ENCODE measurements at regions not wholly inside any gene's neighbourhood (a gene's known extent, or its start where the extent isn't known, plus 50 kb on each side); places are given as distances from the start of the nearest gene placed in this dataset.

- H3K4me1 ChIP-seq: no peaks in the 10 kb centered on the region
- no peaks in the 10 kb centered on the region for H3K36me3 ChIP-seq
- TF ChIP-seq POLR2A (IDR thresholded peaks at IDR 0.05): no peak
- TF ChIP-seq CTCF (IDR thresholded peaks at IDR 0.05): no peak
- H3K9me3 ChIP-seq: no peaks in the 10 kb centered on the region
- no peak overlapping the region for H3K27ac ChIP-seq
- no peak for DNase-seq
- H3K27me3 ChIP-seq: no peaks in the 10 kb centered on the region
- no peak overlapping the region for H3K4me3 ChIP-seq
These were observed 571.6 kb downstream of the SH2D4B start for GRCh38 chr10:81109200-81109752.

- Histone ChIP-seq H3K4me3 (no peak overlapping the region), H3K27me3 (no peaks in the 10 kb centered on the region), H3K36me3 (no peaks in the 10 kb centered on the region), H3K27ac (no peak overlapping the region), H3K4me1 (no peaks in the 10 kb centered on the region), H3K9me3 (no peaks in the 10 kb centered on the region)
- no peak for TF ChIP-seq POLR2A (IDR thresholded peaks at IDR 0.05)
- no peak for TF ChIP-seq CTCF (IDR thresholded peaks at IDR 0.05)
- no peak for DNase-seq
These were observed 578.5 kb downstream of the SH2D4B start for GRCh38 chr10:81116201-81116600.

DNA sequence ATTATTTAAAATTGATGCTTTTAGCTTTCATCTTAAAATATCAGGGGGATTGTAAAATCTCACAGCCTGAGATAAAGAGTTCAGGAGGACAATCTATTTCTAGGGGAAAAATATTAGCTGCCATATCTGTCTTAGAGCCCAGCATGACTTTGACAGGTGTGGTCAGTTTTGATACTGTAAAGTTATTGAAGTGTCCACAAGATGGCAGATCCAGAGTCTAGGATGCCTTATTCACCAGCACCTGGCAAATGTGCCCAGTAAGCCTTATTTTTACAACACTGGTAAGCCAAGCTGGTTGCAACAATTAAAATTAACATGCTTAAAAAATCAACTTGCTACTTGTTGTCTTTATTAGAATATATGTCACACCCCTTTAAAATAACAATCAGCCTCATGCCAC, 579.3 kb downstream of the SH2D4B start:
- no peaks in the 10 kb centered on the region for H3K36me3 ChIP-seq
- no peak for TF ChIP-seq CTCF (IDR thresholded peaks at IDR 0.05)
- TF ChIP-seq POLR2A (IDR thresholded peaks at IDR 0.05): no peak
- H3K27ac ChIP-seq: no peak overlapping the region
- H3K4me1 ChIP-seq: no peaks in the 10 kb centered on the region
- H3K27me3 ChIP-seq: no peaks in the 10 kb centered on the region
- no peaks in the 10 kb centered on the region for H3K9me3 ChIP-seq
- DNase-seq: no peak
- H3K4me3 ChIP-seq: no peak overlapping the region

DNA sequence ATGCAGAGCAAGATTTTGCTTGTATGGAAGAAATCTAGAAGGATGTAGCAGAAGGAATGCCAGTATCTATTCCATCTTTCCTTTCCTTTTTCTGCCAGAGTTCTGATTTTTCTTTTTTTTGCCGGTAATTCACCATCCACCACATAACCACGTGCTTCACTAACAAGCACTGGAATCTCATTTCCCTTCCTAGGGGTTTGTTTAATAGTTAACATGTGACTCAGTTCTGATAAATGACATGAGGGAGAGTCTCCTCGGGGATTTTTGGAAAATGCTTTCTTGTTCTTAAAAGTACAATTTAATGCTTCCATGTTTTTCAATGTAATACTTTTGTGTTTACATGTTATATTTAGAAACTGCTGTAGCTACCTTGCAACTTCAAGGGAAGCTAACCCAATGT, 590.2 kb downstream of the SH2D4B start:
- TF ChIP-seq POLR2A (IDR thresholded peaks at IDR 0.05) (no peak), CTCF (IDR thresholded peaks at IDR 0.05) (no peak)
- Histone ChIP-seq H3K9me3 (no peaks in the 10 kb centered on the region), H3K4me3 (no peak overlapping the region), H3K27ac (no peak overlapping the region), H3K4me1 (no peaks in the 10 kb centered on the region), H3K36me3 (no peaks in the 10 kb centered on the region), H3K27me3 (no peaks in the 10 kb centered on the region)
- no peak for DNase-seq

DNA sequence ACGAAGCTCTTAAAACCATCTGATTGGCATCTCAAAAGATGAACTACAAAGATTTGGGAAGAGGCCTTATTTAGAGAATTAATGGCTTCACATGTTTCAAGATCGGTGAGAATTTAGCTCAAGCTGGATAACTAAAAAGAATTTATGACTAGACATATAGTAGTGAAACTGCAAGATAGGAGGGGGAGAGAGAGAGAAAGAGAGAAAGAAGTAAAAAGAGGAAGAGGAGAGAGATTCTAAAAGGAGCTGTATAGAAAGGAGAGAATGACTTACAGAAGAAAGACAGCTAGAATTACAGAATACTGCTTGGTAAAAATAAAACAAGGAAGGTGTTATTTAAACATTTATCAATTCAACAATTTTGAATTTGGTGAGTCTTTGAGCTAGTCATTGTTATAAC, 592.3 kb downstream of the SH2D4B start:
- Histone ChIP-seq H3K27me3 (no peaks in the 10 kb centered on the region), H3K4me1 (no peaks in the 10 kb centered on the region)
- no peak for TF ChIP-seq CTCF (IDR thresholded peaks at IDR 0.05)
- TF ChIP-seq POLR2A (IDR thresholded peaks at IDR 0.05): no peak

DNA sequence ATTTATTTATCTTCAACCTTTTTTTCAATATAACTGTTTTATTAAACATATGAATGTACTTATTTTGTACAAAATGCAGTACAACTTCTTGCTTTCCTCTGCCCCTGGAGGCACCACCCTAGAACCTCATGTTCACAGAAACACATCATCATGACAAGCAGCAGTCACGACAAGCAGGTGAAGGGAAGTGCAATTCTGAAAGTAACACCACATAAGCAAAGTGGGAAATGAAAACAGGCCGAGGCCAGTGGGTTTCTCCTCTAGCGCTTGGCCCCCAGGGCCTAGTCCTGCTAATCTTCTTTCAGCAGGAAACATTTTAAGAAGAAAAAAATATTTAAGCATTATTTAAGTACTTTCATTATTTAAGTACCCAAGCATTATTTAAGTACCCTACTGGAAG, 598.1 kb downstream of the SH2D4B start:
- no peaks in the 10 kb centered on the region for H3K9me3 ChIP-seq
- no peak for TF ChIP-seq POLR2A (IDR thresholded peaks at IDR 0.05)
- no peak for TF ChIP-seq CTCF (IDR thresholded peaks at IDR 0.05)
- no peaks in the 10 kb centered on the region for H3K4me1 ChIP-seq
- H3K4me3 ChIP-seq: no peak overlapping the region
- no peaks in the 10 kb centered on the region for H3K27me3 ChIP-seq
- H3K36me3 ChIP-seq: no peaks in the 10 kb centered on the region
- no peak for DNase-seq
- no peak overlapping the region for H3K27ac ChIP-seq

More for the DNA sequence above, 592.3 kb downstream of the SH2D4B start:
- no peaks in the 10 kb centered on the region for H3K9me3 ChIP-seq
- H3K4me3 ChIP-seq: no peak overlapping the region
- DNase-seq: no peak
- no peaks in the 10 kb centered on the region for H3K36me3 ChIP-seq
- H3K27ac ChIP-seq: no peak overlapping the region
